CD4-positive, alpha-beta T cell treated with Interleukin-15 for 4 hours (primary cell): ENCODE measurements at regions not wholly inside any gene's neighbourhood (a gene's known extent, or its start where the extent isn't known, plus 50 kb on each side); places are given as distances from the start of the nearest gene placed in this dataset.

ENCODE experiments used
- DNase-seq: peaks from one replicate; pipeline ENCODE4 v3.0.0-alpha.2; 2020; ENCODE audit warnings: low spot score

- DNase-seq = no peak
Measured at GRCh38 chr16:80489173-80489572, 51.6 kb upstream of the DYNLRB2 start.

DNA sequence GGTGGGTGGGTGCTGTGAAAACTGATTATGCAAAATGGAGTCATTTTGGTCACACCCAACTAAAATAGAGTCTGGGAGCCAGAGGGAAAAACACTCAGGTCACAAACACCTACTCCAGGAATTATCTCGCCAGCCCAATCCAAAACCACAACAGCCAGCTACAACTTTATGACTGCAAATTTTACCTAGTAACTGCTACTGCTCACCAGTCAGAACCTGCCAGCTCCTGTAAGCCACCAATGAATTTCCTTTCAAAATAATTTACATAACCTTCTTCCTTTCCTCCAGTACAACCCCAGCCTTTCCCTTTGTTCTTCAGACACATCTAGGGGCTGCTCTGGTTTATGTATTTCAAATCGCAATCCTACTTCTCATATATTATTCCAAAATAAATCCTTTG lies 52.6 kb upstream of the DYNLRB2 start:
- DNase-seq = no peak

GRCh38 chr16:80480664-80481063 lies 60.1 kb upstream of the DYNLRB2 start:
- no peak for DNase-seq

DNA sequence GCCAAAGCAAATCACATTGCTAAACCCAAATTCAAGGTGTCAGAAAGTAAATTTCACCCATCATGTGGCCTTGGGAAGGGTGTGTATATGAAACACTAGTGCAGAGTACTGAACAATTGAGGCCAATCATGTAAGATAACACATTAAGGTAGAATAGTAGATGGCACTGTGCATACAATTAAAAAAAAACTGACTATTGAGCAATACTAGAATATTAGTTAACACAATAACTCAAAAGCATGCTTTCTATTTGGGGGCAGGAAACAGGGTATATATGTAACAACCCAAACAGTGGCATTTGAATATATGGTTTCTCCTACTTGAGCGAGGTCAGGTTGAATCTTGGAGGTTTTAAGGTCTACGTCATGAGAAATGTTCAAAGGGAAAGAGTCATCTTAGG lies 63.0 kb upstream of the DYNLRB2 start:
- DNase-seq = no peak

- DNase-seq = no peak
Measured at GRCh38 chr16:80468029-80468428, 72.8 kb upstream of the DYNLRB2 start.

DNA sequence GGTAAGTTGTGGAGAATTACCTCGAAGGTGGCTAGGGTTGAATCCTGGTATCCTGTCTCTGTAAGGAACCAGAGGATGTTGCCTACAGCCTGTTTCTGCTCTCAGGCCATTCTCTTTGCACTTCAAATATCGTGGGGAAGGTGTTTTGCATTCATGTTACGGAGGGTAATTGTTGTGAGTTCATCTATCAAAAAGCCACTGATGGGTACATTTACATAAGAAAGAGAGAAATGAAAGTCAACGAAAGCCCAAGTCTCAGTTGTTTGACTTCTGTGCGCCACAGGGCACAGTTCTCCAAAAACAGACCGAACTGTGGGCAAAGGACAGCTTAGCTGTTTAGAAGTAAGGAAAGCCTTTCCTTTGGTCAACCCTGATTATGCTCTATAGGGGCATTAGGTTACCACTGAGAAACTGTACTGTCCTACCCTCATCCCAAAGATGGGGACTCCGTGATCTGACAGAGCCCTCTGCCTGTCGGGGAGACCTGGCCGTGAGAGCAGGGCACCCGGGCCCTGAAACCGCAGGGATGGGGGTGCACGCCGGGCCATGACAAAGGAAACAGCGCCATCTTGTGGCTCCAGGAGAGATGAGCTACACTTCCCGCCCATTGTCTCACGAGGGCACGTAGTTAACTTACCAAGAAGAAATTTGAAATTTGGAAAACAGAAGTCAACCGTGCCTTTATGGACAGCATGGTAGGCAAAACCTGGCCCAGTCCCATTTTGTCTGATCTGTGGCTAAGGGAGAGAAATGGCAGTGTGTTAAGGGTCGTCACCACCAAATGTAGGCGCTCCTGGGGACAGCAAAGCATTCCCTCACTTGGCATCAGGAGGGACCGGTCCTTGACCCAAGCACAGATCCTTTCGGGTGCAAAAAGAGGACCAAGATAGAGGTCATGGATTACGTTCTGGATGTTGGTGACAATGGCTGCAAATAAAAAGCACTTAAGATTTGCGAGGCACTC lies 74.5 kb upstream of the DYNLRB2 start:
- DNase-seq = peak; percentile 52

- no peak for DNase-seq
Measured at GRCh38 chr16:80463751-80464495, 76.9 kb upstream of the DYNLRB2 start.

DNA sequence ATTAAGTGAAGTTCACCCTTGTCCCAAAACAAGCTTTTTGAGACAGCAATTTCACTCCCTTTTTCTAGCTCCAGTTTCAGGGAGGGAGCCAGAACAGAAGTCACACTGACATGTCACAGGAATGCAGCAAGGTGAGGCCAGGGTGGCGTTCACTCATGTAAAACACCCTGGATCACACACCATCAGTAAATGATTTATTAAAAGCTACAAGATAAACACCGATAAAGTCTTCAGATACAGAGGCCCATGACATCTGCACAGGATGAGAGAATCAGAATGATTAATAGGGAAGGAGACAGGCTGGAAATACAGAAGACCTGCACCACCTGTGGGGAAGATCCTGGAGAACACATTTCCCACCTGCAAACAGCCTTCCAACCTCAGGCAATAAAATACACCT lies 77.5 kb upstream of the DYNLRB2 start:
- DNase-seq = no peak

DNA sequence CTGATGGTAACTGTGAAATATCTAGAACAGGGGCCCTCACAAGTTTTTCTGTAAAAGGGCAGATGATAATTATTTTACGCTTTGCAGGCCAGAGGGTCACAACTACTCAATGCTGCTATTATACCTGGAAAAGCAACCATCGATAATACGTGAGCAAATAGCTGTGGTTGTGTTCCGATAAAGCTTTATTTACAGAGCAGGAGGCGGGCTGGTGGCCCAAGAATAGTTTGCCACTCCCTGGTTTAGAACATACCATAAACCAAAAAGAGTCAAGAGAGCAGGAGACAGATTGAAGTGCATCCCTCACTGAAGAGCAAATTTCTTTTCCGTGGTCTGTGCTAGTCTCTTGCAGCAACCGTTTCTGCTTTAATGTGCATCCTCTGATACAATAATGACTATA lies 77.9 kb upstream of the DYNLRB2 start:
- no peak for DNase-seq

DNA sequence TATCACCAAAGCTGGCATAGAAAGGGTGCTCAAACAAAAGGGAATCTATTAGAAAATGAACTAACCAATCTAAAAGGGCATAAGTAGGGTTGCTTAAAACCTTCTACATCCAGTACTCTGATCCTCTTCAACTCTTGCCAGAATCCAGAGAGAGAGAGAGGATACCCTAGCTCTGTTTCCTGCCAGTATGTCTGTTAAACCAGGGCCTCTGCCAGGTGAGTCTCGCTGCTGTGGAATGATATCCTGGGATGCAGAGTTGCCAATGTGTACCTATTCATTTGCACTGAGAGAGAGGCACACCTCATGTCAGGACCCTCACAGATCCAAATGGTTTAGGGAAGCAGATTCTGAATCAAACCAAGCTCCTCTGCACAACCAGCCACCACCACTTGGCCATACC lies 79.8 kb upstream of the DYNLRB2 start:
- DNase-seq = no peak

GRCh38 chr16:80459966-80460365 lies 80.8 kb upstream of the DYNLRB2 start:
- DNase-seq = no peak

DNA sequence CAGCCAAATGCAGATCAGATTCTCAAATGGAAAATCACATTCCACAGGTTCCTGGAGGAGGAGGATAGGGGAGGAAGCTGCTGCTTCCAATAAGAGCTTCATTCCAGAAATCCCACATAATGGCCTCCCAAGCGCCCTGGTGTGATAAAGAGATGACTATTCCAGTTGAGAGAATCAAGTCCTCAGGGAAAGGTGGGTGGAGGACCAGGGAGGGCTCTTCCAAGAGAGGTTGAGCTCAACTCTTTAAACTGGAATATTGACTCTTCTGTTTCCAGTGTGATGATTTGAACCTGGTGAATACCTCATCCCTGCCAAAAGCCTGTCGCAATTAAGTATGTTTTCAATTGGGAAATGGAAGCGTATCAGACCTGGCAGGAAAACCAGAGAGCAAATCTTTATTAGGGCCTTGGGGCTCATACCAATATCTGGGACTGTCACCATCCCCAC lies 81.4 kb upstream of the DYNLRB2 start:
- DNase-seq = no peak

DNA sequence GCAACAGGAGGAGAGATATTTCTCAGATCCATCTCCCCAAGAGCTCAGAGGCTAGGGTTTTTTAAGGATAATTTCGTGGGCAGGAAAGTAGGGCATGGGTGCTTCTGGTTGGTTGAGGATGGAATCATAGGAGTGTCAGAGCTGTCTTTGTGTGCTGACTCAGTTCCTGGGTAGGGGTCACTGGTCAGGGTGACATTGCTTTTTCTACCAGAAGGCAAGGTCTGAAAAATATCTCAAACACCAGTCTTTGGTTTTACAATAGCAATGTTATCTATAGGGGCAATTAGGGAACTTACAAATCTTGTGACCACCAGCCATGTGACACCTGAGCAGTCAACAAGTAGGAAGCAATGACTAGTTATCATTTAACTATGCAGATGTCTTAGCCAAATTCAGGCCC lies 82.9 kb upstream of the DYNLRB2 start:
- DNase-seq = no peak

DNA sequence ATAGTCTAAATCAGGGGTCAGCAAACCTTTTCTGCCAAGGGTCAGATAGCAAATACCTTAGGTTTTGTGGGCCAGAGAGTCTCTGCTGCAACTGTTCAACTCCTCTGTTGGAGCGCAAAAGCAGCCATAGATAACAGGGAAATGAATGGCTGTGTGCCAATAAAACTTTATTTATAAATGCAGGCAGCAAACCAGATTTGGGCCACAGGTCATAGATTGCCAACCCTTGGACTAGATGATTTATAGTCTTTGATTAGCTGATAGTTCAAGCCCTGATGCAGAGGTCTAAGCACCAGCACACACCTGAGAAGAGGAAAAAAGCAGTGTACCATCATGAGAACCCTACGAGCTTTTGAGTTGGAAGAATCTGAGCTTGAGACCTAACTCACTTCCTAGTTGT lies 86.0 kb upstream of the DYNLRB2 start:
- no peak for DNase-seq

DNA sequence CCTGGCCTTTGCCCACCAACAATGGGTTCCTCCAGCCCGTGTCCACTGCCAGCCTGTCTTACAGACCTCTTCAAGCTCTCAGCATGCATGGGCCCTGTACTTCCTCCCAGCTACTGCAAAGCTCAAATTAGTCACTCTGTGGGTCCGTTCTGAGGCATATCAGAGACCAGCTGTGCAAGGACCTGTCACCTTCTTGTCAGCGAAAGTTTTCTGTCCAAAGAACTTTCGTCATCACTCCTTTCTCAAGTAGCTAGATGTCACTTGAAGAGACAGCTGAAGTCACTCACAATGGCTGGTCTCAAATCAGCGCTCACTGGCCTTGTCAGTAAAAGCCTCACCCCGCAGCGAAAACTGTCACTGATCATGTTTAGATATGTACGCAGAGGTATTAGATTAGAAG lies 91.4 kb upstream of the DYNLRB2 start:
- no peak for DNase-seq

- DNase-seq = no peak
Measured at GRCh38 chr16:80447241-80447640, 93.6 kb upstream of the DYNLRB2 start.

- DNase-seq = no peak
Measured at GRCh38 chr16:80442779-80443178, 98.0 kb upstream of the DYNLRB2 start.

- no peak for DNase-seq
Measured at GRCh38 chr16:80441935-80442334, 98.9 kb upstream of the DYNLRB2 start.

- no peak for DNase-seq
Measured at GRCh38 chr16:80440667-80441066, 100.1 kb upstream of the DYNLRB2 start.

- no peak for DNase-seq
Measured at GRCh38 chr16:80437707-80438106, 103.1 kb upstream of the DYNLRB2 start.

- no peak for DNase-seq
Measured at GRCh38 chr16:80436510-80436909, 104.3 kb upstream of the DYNLRB2 start.

DNA sequence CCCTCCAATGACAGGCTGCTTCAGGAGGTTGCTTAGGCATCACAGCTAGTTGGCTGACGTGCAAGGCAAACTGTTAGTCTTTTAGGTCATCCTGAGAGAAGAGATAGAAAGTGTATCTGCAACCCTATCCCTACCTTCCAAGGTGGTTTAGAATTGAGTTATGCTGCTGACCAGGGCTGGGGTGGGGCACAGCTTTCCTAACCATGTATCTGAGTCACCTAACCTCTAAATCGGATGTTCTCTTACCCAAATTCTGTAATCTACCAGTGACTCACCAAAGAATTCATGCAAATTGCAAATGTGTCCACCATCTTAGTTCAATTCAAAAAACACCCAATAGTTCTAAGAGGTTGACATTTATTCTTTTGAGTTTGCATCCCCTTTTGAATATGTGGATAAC lies 107.2 kb upstream of the DYNLRB2 start:
- DNase-seq = no peak

GRCh38 chr16:80427795-80428194 lies 113.0 kb upstream of the DYNLRB2 start:
- no peak for DNase-seq
